GM21447 (cell line): ENCODE measurements at regions not wholly inside any gene's neighbourhood (a gene's known extent, or its start where the extent isn't known, plus 50 kb on each side); places are given as distances from the start of the nearest gene placed in this dataset.

Experiments
- ATAC-seq: cut with Tn5 transposase; IDR thresholded peaks from one replicate; pipeline ENCODE4 v1.9.1; 2021; ENCODE audit not compliant: unreplicated experiment

- ATAC-seq, result no peak
These were observed 345.3 kb downstream of the RPL10L start for GRCh38 chr14:46306267-46306666.

GRCh38 chr14:46300765-46301164 lies 350.8 kb downstream of the RPL10L start:
- no peak for ATAC-seq

GRCh38 chr14:46290706-46291105 lies 360.9 kb downstream of the RPL10L start:
- ATAC-seq, result no peak

- ATAC-seq, result no peak
These were observed 371.8 kb downstream of the RPL10L start for GRCh38 chr14:46279776-46280175.

GRCh38 chr14:46279327-46279726 lies 372.3 kb downstream of the RPL10L start:
- no peak for ATAC-seq

- no peak for ATAC-seq
These were observed 392.0 kb downstream of the RPL10L start for GRCh38 chr14:46259536-46259935.

- no peak for ATAC-seq
These were observed 395.2 kb downstream of the RPL10L start for GRCh38 chr14:46256381-46256780.

GRCh38 chr14:46250113-46250703 lies 401.4 kb downstream of the RPL10L start:
- no peak for ATAC-seq

GRCh38 chr14:46248001-46248630 lies 403.5 kb downstream of the RPL10L start:
- no peak for ATAC-seq

- no peak for ATAC-seq
These were observed 406.3 kb downstream of the RPL10L start for GRCh38 chr14:46245276-46245675.

- ATAC-seq, result no peak
These were observed 417.8 kb downstream of the RPL10L start for GRCh38 chr14:46233786-46234185.

- no peak for ATAC-seq
These were observed 421.0 kb downstream of the RPL10L start for GRCh38 chr14:46230540-46230939.

- no peak for ATAC-seq
These were observed 435.8 kb downstream of the RPL10L start for GRCh38 chr14:46215801-46216200.

GRCh38 chr14:46198676-46199075 lies 452.9 kb downstream of the RPL10L start:
- no peak for ATAC-seq

GRCh38 chr14:46197856-46198255 lies 453.7 kb downstream of the RPL10L start:
- ATAC-seq, result no peak
